Natural killer cell (primary cell): ENCODE measurements at regions not wholly inside any gene's neighbourhood (a gene's known extent, or its start where the extent isn't known, plus 50 kb on each side); places are given as distances from the start of the nearest gene placed in this dataset.
"Not testable (repeated sequence)": the region's sequence is repeated elsewhere in the genome, so short reads cannot be mapped to it uniquely, and the experiment has no call there.

Source experiments
- ATAC-seq, 3 donors: fragments of 150-1000 bp in 2 of 3; fragments of 200-7000 bp in 1 of 3; cut with Tn5 transposase; 1 replicate in 1 of 3; 2 replicates in 2 of 3; pipeline ENCODE4 v1.10.0; 2021; ENCODE audit warnings: mild to moderate bottlenecking in 2 of 3, moderate library complexity in 2 of 3
- DNase-seq, 2 donors: peaks; one replicate each; pipeline versions ENCODE4 v3.0.0 to v3.0.0-alpha.2; 2013 to 2021; ENCODE audit warnings: mixed read lengths in 1 of 2
- H3K27ac ChIP-seq: one replicate; pipeline ENCODE4 v1.5.1; 2013; ENCODE audit warnings: mild to moderate bottlenecking, low read length
- H3K27me3 ChIP-seq: one replicate; pipeline ENCODE4 v1.6.1; 2013; ENCODE audit warnings: low read length; ENCODE audit not compliant: control insufficient read depth, insufficient read depth
- H3K36me3 ChIP-seq: one replicate; pipeline ENCODE4 v1.6.1; 2013; ENCODE audit warnings: low read length; ENCODE audit not compliant: control insufficient read depth, insufficient read depth
- H3K4me1 ChIP-seq: one replicate; pipeline ENCODE4 v1.6.1; 2013; ENCODE audit warnings: low read length; ENCODE audit not compliant: control insufficient read depth, insufficient read depth
- H3K4me3 ChIP-seq: one replicate; pipeline ENCODE4 v1.5.1; 2013; ENCODE audit warnings: low read length
- H3K9me3 ChIP-seq: one replicate; pipeline ENCODE4 v1.6.1; 2013; ENCODE audit warnings: low read length; ENCODE audit not compliant: control insufficient read depth, insufficient read depth
- H3K27ac Mint-ChIP-seq, 2 donors: one replicate each; pipeline ENCODE4 v1.8.0; 2022; ENCODE audit warnings: mild to moderate bottlenecking in 2 of 2, mixed read lengths in 2 of 2, moderate library complexity in 1 of 2
- H3K27me3 Mint-ChIP-seq, 2 donors: one replicate each; pipeline ENCODE4 v1.8.0; 2022; ENCODE audit warnings: low read depth in 2 of 2, mixed read lengths in 2 of 2
- H3K36me3 Mint-ChIP-seq: one replicate; pipeline ENCODE4 v1.8.0; 2022; ENCODE audit warnings: mixed read lengths
- H3K4me1 Mint-ChIP-seq, 2 donors: one replicate each; pipeline ENCODE4 v1.8.0; 2022; ENCODE audit warnings: mixed read lengths in 2 of 2
- H3K4me3 Mint-ChIP-seq: one replicate; pipeline ENCODE4 v1.8.0; 2022; ENCODE audit warnings: mild to moderate bottlenecking, moderate library complexity, mixed read lengths
- H3K9me3 Mint-ChIP-seq, 2 donors: one replicate each; pipeline ENCODE4 v1.8.0; 2022; ENCODE audit warnings: mixed read lengths in 2 of 2
- CTCF ChIP-seq: fragments of 200-600 bp; IDR thresholded peaks from one replicate; pipeline ENCODE4 v1.8.0; 2022; ENCODE audit warnings: antibody characterized with exemption
- WGBS: methylation state at CpG from one replicate; pipeline ENCODE4 v1.1.7; 2013; ENCODE audit warnings: missing lambda C conversion rate; ENCODE audit not compliant: insufficient coverage; 5-methylcytosine and 5-hydroxymethylcytosine counted together
- intact Hi-C: fragments of 100-400 bp; cut with micrococcal nuclease; formaldehyde crosslinking; loops from one replicate; pipeline ENCODE4 v1.14.2; 2022

GRCh38 chr12:9324782-9325181, 116.6 kb upstream of the PZP start:
- intact Hi-C loops = no loop called here
- H3K4me3 ChIP-seq = no peak overlapping the region
- no peak for TF ChIP-seq CTCF
- ATAC-seq (no peak), DNase-seq (no peak)
- peaks cover 15% of the 10 kb centered on the region for H3K4me1 ChIP-seq
- 96% methylated on average over 6 of the region's 6 CpGs for WGBS
- H3K27ac ChIP-seq = no peak overlapping the region
- H3K4me3 Mint-ChIP-seq = no peak overlapping the region
- no peaks in the 10 kb centered on the region for H3K36me3 ChIP-seq
- H3K36me3 Mint-ChIP-seq = no peaks in the 10 kb centered on the region
- no peaks in the 10 kb centered on the region for H3K27me3 ChIP-seq
- no peaks in the 10 kb centered on the region for H3K9me3 Mint-ChIP-seq
- no peak overlapping the region for H3K27ac Mint-ChIP-seq
- H3K4me1 Mint-ChIP-seq = peaks cover 14 to 19% of the 10 kb centered on the region in 2 donors
- no peaks in the 10 kb centered on the region for H3K9me3 ChIP-seq
- no peaks in the 10 kb centered on the region for H3K27me3 Mint-ChIP-seq

GRCh38 chr12:9323144-9323681, 115.0 kb upstream of the PZP start:
- H3K36me3 Mint-ChIP-seq = no peaks in the 10 kb centered on the region
- no peaks in the 10 kb centered on the region for H3K9me3 ChIP-seq
- 98% methylated on average over 5 of the region's 5 CpGs for WGBS
- ATAC-seq (no peak), DNase-seq (no peak)
- H3K4me3 ChIP-seq = no peak overlapping the region
- H3K4me1 ChIP-seq = peaks cover 18% of the 10 kb centered on the region
- peaks cover 14 to 26% of the 10 kb centered on the region in 2 donors for H3K4me1 Mint-ChIP-seq
- intact Hi-C loops = no loop called here
- no peak overlapping the region for H3K27ac Mint-ChIP-seq
- no peaks in the 10 kb centered on the region for H3K27me3 ChIP-seq
- no peak overlapping the region for H3K27ac ChIP-seq
- no peaks in the 10 kb centered on the region for H3K9me3 Mint-ChIP-seq
- no peaks in the 10 kb centered on the region for H3K27me3 Mint-ChIP-seq
- H3K36me3 ChIP-seq = no peaks in the 10 kb centered on the region
- H3K4me3 Mint-ChIP-seq = no peak overlapping the region
- no peak for TF ChIP-seq CTCF

- no peak for TF ChIP-seq CTCF
- intact Hi-C loops = no loop called here
- 17% methylated on average over 1 of the region's 3 CpGs for WGBS
- Mint-ChIP-seq H3K9me3 (no peaks in the 10 kb centered on the region), H3K27me3 (no peaks in the 10 kb centered on the region), H3K4me3 (no peak overlapping the region), H3K4me1 (peaks cover 0 to 10% of the 10 kb centered on the region in 2 donors), H3K27ac (no peak overlapping the region), H3K36me3 (no peaks in the 10 kb centered on the region)
- Histone ChIP-seq H3K9me3 (no peaks in the 10 kb centered on the region), H3K4me3 (no peak overlapping the region), H3K36me3 (no peaks in the 10 kb centered on the region), H3K27me3 (no peaks in the 10 kb centered on the region), H3K4me1 (peaks cover 3% of the 10 kb centered on the region), H3K27ac (no peak overlapping the region)
- DNase-seq (no peak), ATAC-seq (no peak)
Measured at GRCh38 chr12:9319842-9320173, 111.6 kb upstream of the PZP start.

- Mint-ChIP-seq H3K27me3 (no peaks in the 10 kb centered on the region), H3K4me3 (no peak overlapping the region), H3K36me3 (no peaks in the 10 kb centered on the region), H3K9me3 (no peaks in the 10 kb centered on the region), H3K27ac (no peak overlapping the region), H3K4me1 (peaks cover 0 to 10% of the 10 kb centered on the region in 2 donors)
- Histone ChIP-seq H3K36me3 (no peaks in the 10 kb centered on the region), H3K9me3 (no peaks in the 10 kb centered on the region), H3K27ac (no peak overlapping the region), H3K4me1 (peaks cover 3% of the 10 kb centered on the region), H3K27me3 (no peaks in the 10 kb centered on the region), H3K4me3 (no peak overlapping the region)
- WGBS = 86% methylated on average over 8 of the region's 8 CpGs
- TF ChIP-seq CTCF = no peak
- ATAC-seq (no peak), DNase-seq (no peak)
- intact Hi-C loops = no loop called here
Measured at GRCh38 chr12:9319044-9319841, 111.0 kb upstream of the PZP start.

- H3K4me1 ChIP-seq, H3K27me3 ChIP-seq, H3K36me3 ChIP-seq, H3K27ac Mint-ChIP-seq, H3K36me3 Mint-ChIP-seq, H3K9me3 Mint-ChIP-seq, H3K27ac ChIP-seq, ATAC-seq, H3K27me3 Mint-ChIP-seq, H3K9me3 ChIP-seq, H3K4me3 ChIP-seq, intact Hi-C loops, H3K4me3 Mint-ChIP-seq, DNase-seq, H3K4me1 Mint-ChIP-seq: not testable (repeated sequence)
- 82% methylated on average over 5 of the region's 6 CpGs for WGBS
Measured at GRCh38 chr12:9313479-9313878, 105.3 kb upstream of the PZP start.
